GM18508 (cell line): ENCODE measurements at regions not wholly inside any gene's neighbourhood (a gene's known extent, or its start where the extent isn't known, plus 50 kb on each side); places are given as distances from the start of the nearest gene placed in this dataset.
"Not testable (repeated sequence)": the region's sequence is repeated elsewhere in the genome, so short reads cannot be mapped to it uniquely, and the experiment has no call there.

Experiments used
- ATAC-seq: cut with Tn5 transposase; IDR thresholded peaks from one replicate; pipeline ENCODE4 v1.9.1; 2021; ENCODE audit warnings: moderate number of reproducible peaks; ENCODE audit not compliant: insufficient read depth, unreplicated experiment

DNA sequence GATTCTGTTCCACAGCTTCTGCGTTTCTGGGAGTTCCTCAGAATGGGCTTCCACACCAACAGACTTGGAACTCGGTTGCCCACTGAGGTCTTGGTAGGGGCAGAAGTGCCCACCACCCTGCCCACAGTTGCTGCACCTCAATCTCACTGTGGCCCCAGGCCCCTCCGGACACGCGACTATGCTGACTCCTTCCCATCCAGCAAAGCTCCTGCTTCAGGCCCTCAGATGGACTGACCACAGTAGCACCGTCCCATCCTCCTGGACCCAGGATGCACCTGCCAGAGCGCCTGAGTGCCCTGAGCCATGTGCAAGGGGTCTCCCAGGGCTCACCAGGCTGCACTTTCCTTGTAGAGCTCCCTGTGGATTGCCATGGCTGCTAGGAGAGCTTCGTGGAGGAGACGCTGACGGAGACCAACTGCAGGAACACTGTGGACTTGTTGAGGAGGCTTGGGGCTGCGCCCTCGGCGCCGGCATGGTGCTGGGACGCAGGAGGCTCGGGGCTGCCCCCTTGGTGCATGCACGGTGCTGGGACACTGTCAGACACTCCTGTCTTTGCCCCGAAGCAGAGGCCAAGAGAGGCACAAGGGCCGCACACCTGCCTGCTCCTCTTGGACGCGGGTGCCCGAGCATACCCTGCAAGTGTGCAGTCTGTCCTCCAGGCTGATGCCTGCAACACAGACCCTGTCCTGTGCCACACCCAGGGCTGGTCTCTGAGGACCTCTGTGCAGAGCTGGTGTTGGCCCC is 201.3 kb downstream of the LIPI start:
- not testable (repeated sequence) for ATAC-seq

GRCh38 chr21:14008436-14008835 is 202.3 kb downstream of the LIPI start:
- not testable (repeated sequence) for ATAC-seq

- ATAC-seq: not testable (repeated sequence)
These were observed 202.7 kb downstream of the LIPI start for GRCh38 chr21:14008006-14008405.

GRCh38 chr21:14006144-14006543 is 204.6 kb downstream of the LIPI start:
- not testable (repeated sequence) for ATAC-seq

DNA sequence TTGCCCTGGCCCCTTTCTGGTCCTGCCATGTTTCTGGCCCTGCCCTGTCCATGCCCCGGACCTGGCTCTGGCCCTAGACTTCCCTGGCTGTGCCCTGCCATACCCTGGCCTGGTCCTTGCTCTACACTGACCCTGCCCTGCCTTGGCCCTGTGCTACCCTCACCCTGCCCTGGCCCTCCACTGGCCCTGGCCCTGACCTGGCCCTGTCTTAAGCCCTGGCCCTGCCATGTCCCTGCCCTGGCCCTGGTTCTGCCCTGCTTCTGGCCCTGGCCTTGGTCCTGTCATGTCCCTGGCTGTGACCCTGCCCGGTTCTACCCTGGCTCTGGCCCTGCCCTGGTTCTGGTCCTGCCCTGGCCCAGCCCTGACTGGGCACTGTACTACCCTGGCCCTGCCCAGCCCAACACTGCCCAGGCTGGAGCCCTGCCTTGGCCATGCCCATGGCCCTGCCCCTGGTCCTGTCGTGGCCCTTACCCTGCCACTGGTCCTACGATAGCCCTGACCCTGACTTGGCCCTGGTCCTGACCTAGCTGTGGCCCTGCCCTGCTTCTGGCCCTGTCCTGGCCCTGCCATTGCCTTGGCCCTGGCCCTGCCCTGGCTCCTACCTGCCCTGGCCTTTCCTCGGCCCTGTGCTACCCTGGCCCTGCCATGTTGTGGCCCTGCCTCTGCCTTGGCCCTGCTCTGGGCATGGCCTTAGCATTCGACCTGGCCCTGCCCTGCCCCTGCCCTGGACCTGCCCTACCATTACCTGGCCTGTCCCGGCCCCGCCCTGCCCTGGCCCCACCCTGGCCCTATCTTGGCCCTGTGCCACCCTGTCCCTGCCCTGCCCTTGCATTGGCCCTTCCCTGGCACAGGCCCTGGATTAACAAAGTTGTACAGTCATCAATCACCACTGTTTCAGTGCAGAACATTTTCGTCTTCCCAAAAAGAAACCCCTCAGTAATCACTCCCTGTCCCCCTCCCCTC is 223.5 kb downstream of the LIPI start:
- ATAC-seq: not testable (repeated sequence)

GRCh38 chr21:13985865-13986863 is 224.6 kb downstream of the LIPI start:
- ATAC-seq: not testable (repeated sequence)

GRCh38 chr21:13985137-13985864 is 225.5 kb downstream of the LIPI start:
- ATAC-seq: not testable (repeated sequence)

DNA sequence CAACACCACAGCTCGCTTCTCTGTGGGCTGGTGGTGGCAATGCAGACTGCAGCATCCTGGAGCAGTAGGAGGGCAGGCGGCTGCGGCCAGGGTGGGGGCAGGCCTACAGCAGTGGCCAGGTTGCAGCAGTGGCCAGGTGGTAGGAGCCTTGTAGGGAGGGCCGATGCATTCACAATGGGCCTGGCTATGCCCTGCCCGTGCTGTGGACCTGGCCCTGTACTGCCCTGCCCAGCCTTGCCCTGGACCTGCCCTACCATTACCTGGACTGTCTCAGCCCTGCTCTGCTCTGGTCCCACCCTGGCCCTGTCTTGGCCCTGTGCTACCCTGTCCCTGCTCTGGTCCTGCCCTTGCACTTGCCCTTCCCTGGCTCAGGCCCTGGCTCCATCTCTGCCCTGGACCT is 226.0 kb downstream of the LIPI start:
- ATAC-seq: not testable (repeated sequence)

- ATAC-seq: not testable (repeated sequence)
These were observed 229.3 kb downstream of the LIPI start for GRCh38 chr21:13981176-13982087.

DNA sequence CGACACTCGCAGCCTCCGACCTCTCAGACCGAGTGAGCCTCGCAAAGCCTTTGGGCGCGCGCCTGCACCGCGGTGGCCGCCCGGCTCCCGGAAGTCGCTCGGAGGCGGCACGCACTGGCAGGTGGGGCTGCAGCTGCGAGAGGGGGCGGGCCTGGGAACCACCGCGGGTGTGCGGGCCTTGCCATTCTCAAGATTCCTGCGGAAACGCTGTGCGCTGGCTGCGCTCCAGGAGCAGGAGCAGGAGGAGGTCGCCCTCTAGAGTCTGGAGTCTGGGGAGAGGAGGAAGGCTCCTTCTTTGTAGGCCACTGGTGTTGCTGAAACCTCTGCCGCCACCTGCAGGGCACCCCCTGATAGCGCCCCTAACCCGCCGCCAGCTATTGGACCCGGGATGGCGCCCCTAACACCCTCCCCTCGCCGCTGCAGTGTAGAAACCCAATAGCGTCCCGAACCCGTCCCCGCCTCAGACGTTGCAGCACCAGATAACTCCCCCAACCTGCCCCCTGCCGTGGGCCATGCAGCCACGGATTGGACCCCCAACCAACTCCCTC is 230.6 kb downstream of the LIPI start:
- ATAC-seq: peak; percentile 97

DNA sequence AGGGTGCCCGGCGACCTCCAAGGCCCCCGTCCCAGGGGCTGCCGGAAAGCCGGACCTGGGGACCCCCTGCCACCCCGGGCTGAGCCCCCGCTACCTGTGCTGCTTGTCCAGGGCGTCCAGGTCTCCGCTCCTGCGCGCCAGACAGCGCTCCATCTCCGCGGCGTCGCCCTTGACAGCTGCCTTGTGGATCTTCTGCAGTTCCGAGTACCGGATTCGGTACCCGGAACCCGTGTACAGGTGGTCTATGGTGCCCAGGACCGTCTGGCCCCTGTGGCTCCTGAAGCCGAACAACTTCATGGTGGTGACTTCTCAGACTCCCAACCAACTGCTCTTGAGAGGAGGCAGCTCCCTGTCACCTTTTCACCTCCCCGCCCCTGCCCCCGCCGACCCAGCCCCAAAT is 231.1 kb downstream of the LIPI start:
- peak; percentile 13 for ATAC-seq

DNA sequence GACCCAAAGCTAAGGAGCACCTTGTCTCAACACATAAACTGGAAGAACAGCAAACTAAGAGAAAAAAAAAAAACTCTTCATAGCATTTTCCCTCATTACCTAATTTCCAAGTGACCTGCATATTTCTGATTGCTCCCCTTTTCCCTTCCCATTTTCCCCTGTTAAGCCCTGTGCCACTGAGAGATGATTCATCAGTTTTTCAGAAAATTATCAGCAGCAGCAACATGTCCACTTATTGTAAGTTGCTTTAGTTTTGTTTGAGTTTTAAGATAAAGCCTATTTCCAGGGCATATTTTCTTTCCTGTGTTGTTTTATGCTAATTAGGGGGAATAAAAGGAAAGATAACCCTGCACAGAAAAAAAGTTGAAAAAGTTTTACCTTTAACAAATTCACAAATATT is 236.2 kb downstream of the LIPI start:
- ATAC-seq: not testable (repeated sequence)

DNA sequence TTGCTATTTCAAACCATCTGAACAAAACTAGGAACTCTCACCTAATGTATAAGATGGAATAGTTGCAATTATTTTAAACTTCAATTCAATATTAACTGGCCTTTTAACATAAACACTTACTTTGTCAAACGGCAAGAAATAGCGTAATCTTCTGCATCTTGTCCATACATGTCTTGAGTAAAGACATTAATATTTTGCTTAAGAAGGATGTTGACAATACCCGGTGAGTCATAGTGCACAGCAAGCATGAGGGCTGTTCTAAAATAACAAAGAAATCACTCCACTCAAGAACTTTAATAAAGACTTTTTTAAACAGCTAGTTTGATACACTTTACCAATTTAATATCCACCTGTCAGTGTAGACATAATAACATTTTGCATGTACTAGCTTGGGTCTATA is 240.9 kb downstream of the LIPI start:
- ATAC-seq: not testable (repeated sequence)

GRCh38 chr21:13969002-13969401 is 241.8 kb downstream of the LIPI start:
- ATAC-seq: not testable (repeated sequence)

GRCh38 chr21:13963259-13963658 is 247.5 kb downstream of the LIPI start:
- not testable (repeated sequence) for ATAC-seq

GRCh38 chr21:13937236-13937635 is 273.5 kb downstream of the LIPI start:
- no peak for ATAC-seq

DNA sequence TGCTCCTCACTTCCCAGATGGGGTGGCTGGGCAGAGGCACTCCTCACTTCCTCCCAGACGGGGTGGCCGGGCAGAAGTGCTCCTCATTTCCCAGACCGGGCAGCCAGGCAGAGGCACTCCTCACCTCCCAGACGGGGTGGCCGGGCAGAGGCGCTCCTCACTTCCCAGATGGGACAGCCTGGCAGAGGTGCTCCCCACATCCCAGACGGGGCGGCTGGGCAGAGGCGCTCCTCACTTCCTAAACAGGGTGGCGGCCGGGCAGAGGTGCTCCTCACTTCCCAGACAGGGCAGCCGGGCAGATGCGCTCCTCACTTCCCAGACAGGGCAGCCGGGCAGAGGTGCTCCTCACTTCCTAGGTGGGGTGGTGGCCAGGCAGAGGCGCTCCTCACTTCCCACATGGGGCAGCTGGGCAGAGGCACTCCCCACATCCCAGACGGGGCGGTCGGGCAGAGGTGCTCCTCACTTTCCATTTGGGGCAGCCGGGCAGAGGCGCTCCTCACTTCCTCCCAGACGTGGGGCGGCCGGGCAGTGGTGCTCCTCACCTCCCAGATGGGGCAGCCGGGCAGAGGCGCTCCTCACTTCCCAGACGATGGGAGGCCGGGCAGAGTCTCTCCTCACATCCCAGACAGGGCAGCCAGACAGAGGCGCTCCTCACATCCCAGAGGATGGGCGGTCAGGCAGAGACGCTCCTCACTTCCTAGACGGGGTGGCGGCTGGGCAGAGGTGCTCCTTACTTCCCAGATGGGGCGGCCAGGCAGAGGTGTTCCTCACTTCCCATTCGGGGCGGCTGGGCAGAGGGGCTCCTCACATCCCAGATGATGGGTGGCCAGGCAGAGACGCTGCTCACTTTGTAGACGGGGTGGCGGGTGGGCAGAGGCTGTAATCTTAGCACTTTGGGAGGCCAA is 274.5 kb downstream of the LIPI start:
- ATAC-seq: not testable (repeated sequence)
